B cell (primary cell): ENCODE measurements at regions not wholly inside any gene's neighbourhood (a gene's known extent, or its start where the extent isn't known, plus 50 kb on each side); places are given as distances from the start of the nearest gene placed in this dataset.

Experiments
- EZH2 ChIP-seq: IDR thresholded peaks from 2 replicates; pipeline ENCODE4 v1.6.1; 2012; ENCODE audit warnings: borderline replicate concordance, low read depth, mild to moderate bottlenecking, moderate library complexity, low read length; ENCODE audit not compliant: insufficient read depth, poor library complexity, severe bottlenecking
- TF ChIP-seq, protein P1 (sequence below): fragments of 200-600 bp; IDR thresholded peaks from one replicate; pipeline ENCODE4 v1.8.0; 2022; ENCODE audit warnings: antibody characterized with exemption, mild to moderate bottlenecking

GRCh38 chr14:83023369-83023768 is 1489.7 kb upstream of the SEL1L start:
- TF ChIP-seq, protein P1, sequence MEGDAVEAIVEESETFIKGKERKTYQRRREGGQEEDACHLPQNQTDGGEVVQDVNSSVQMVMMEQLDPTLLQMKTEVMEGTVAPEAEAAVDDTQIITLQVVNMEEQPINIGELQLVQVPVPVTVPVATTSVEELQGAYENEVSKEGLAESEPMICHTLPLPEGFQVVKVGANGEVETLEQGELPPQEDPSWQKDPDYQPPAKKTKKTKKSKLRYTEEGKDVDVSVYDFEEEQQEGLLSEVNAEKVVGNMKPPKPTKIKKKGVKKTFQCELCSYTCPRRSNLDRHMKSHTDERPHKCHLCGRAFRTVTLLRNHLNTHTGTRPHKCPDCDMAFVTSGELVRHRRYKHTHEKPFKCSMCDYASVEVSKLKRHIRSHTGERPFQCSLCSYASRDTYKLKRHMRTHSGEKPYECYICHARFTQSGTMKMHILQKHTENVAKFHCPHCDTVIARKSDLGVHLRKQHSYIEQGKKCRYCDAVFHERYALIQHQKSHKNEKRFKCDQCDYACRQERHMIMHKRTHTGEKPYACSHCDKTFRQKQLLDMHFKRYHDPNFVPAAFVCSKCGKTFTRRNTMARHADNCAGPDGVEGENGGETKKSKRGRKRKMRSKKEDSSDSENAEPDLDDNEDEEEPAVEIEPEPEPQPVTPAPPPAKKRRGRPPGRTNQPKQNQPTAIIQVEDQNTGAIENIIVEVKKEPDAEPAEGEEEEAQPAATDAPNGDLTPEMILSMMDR: no peak
- TF ChIP-seq EZH2: no peak
